ENCODE measurements at regions not wholly inside any gene's neighbourhood (a gene's known extent, or its start where the extent isn't known, plus 50 kb on each side); places are given as distances from the start of the nearest gene placed in this dataset.
"Not testable (repeated sequence)": the region's sequence is repeated elsewhere in the genome, so short reads cannot be mapped to it uniquely, and the experiment has no call there.

- DNase-seq (ENCODE audit: low read depth in 4 of 4, low spot score in 3 of 4): no peak
Measured at GRCh38 chr3:72085036-72085435, 300.1 kb upstream of the PROK2 start.

GRCh38 chr3:72082776-72083462 lies 298.0 kb upstream of the PROK2 start:
- DNase-seq (ENCODE audit: low read depth in 4 of 4, low spot score in 3 of 4): no peak

GRCh38 chr3:72082186-72082715 lies 297.3 kb upstream of the PROK2 start:
- no peak for DNase-seq (ENCODE audit: low read depth in 4 of 4, low spot score in 3 of 4)

- DNase-seq (ENCODE audit: low read depth in 4 of 4, low spot score in 3 of 4): no peak
Measured at GRCh38 chr3:72081471-72082185, 296.7 kb upstream of the PROK2 start.

- DNase-seq (ENCODE audit: low read depth in 4 of 4, low spot score in 3 of 4): no peak
Measured at GRCh38 chr3:72080800-72081199, 295.9 kb upstream of the PROK2 start.

GRCh38 chr3:72080095-72080494 lies 295.1 kb upstream of the PROK2 start:
- no peak for DNase-seq (ENCODE audit: low read depth in 4 of 4, low spot score in 3 of 4)

GRCh38 chr3:72079369-72079872 lies 294.5 kb upstream of the PROK2 start:
- no peak for DNase-seq (ENCODE audit: low read depth in 4 of 4, low spot score in 3 of 4)

- DNase-seq (ENCODE audit: low read depth in 4 of 4, low spot score in 3 of 4): no peak
Measured at GRCh38 chr3:72078676-72079368, 293.9 kb upstream of the PROK2 start.

- no peak for DNase-seq (ENCODE audit: low read depth in 4 of 4, low spot score in 3 of 4)
Measured at GRCh38 chr3:72077473-72078259, 292.7 kb upstream of the PROK2 start.

- DNase-seq (ENCODE audit: low read depth in 4 of 4, low spot score in 3 of 4): not testable (repeated sequence)
Measured at GRCh38 chr3:72075848-72076247, 290.9 kb upstream of the PROK2 start.

GRCh38 chr3:72071624-72072023 lies 286.7 kb upstream of the PROK2 start:
- no peak for DNase-seq (ENCODE audit: low read depth in 4 of 4, low spot score in 3 of 4)

- DNase-seq (ENCODE audit: low read depth in 4 of 4, low spot score in 3 of 4): no peak
Measured at GRCh38 chr3:72070005-72070404, 285.1 kb upstream of the PROK2 start.

GRCh38 chr3:72069543-72069942 lies 284.6 kb upstream of the PROK2 start:
- DNase-seq (ENCODE audit: low read depth in 4 of 4, low spot score in 3 of 4): no peak

GRCh38 chr3:72068621-72069020 lies 283.7 kb upstream of the PROK2 start:
- no peak for DNase-seq (ENCODE audit: low read depth in 4 of 4, low spot score in 3 of 4)

GRCh38 chr3:72067721-72068120 lies 282.8 kb upstream of the PROK2 start:
- no peak for DNase-seq (ENCODE audit: low read depth in 4 of 4, low spot score in 3 of 4)

GRCh38 chr3:72065872-72066641 lies 281.1 kb upstream of the PROK2 start:
- DNase-seq (ENCODE audit: low read depth in 4 of 4, low spot score in 3 of 4): no peak

GRCh38 chr3:72065236-72065635 lies 280.3 kb upstream of the PROK2 start:
- DNase-seq (ENCODE audit: low read depth in 4 of 4, low spot score in 3 of 4): no peak

GRCh38 chr3:72064727-72065126 lies 279.8 kb upstream of the PROK2 start:
- DNase-seq (ENCODE audit: low read depth in 4 of 4, low spot score in 3 of 4): not testable (repeated sequence)

- DNase-seq (ENCODE audit: low read depth in 4 of 4, low spot score in 3 of 4): no peak
Measured at GRCh38 chr3:72062017-72062416, 277.1 kb upstream of the PROK2 start.

Data from left renal pelvis (tissue), 4 donors.